Activated naive CD4-positive, alpha-beta T cell treated with anti-CD3 and anti-CD28 coated beads, Interleukin-2, amount 10 ng/mL, durations not matched to agents 7 days and 5 days (primary cell): ENCODE measurements at regions not wholly inside any gene's neighbourhood (a gene's known extent, or its start where the extent isn't known, plus 50 kb on each side); places are given as distances from the start of the nearest gene placed in this dataset.
A peak's percentile ranks its signal among the peaks of the same experiment; 100 is the strongest.

Experiments
- CTCF ChIA-PET: fragments of 350-600 bp; sonication (Branson Sonifier 250); formaldehyde crosslinking; loops from one replicate; lab custom pipeline; 2021; ENCODE audit warnings: antibody characterized with exemption; lab: Charles Lee
- DNase-seq: peaks from one replicate; pipeline ENCODE4 v3.0.0-alpha.2; 2020
- H3K27ac Mint-ChIP-seq: one replicate; pipeline ENCODE4 v1.8.0; 2021; ENCODE audit warnings: mild to moderate bottlenecking, moderate library complexity, mixed read lengths
- H3K27me3 Mint-ChIP-seq: one replicate; pipeline ENCODE4 v1.8.0; 2021; ENCODE audit warnings: mild to moderate bottlenecking, mixed read lengths
- H3K36me3 Mint-ChIP-seq: one replicate; pipeline ENCODE4 v1.8.0; 2021; ENCODE audit warnings: mixed read lengths
- H3K4me1 Mint-ChIP-seq: one replicate; pipeline ENCODE4 v1.8.0; 2021; ENCODE audit warnings: mixed read lengths
- H3K4me3 Mint-ChIP-seq: one replicate; pipeline ENCODE4 v1.8.0; 2021; ENCODE audit warnings: mild to moderate bottlenecking, moderate library complexity, mixed read lengths
- H3K9me3 Mint-ChIP-seq: one replicate; pipeline ENCODE4 v1.8.0; 2021; ENCODE audit warnings: mixed read lengths

GRCh38 chr3:99373088-99373845 lies 265.1 kb upstream of the COL8A1 start:
- no peaks in the 10 kb centered on the region for H3K4me1 Mint-ChIP-seq
- no peak overlapping the region for H3K27ac Mint-ChIP-seq
- H3K4me3 Mint-ChIP-seq = no peak overlapping the region
- H3K27me3 Mint-ChIP-seq = no peaks in the 10 kb centered on the region
- H3K9me3 Mint-ChIP-seq = peaks cover 3% of the 10 kb centered on the region
- no peaks in the 10 kb centered on the region for H3K36me3 Mint-ChIP-seq
- DNase-seq = no peak
- CTCF ChIA-PET = no interaction called here

GRCh38 chr3:99366663-99367429 lies 271.5 kb upstream of the COL8A1 start:
- Mint-ChIP-seq H3K27ac (peak overlapping the region; percentile 16), H3K36me3 (no peaks in the 10 kb centered on the region), H3K9me3 (peaks cover 2% of the 10 kb centered on the region), H3K27me3 (no peaks in the 10 kb centered on the region), H3K4me1 (no peaks in the 10 kb centered on the region), H3K4me3 (no peak overlapping the region)
- CTCF ChIA-PET = no interaction called here
- no peak for DNase-seq

GRCh38 chr3:99365979-99366378 lies 272.4 kb upstream of the COL8A1 start:
- CTCF ChIA-PET = no interaction called here
- peaks cover 2% of the 10 kb centered on the region for H3K9me3 Mint-ChIP-seq

DNA sequence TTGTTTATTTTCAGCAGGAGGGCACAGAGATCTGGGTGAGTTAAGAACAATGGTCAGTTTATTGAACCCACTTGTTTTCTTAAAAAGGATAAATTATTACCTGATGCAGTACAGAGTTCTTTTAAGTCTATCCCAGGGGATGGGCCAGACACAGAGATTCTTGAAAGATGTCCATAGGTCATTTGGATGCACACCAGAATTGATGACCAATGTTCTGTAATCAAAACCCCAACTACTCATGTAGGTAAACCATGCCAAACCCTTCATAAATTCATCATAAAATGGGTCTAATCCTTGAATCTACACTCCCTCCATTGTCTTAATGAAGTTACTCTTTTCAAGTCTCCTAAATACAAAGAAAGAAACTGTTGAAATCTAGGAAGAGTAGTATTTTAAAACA lies 273.0 kb upstream of the COL8A1 start:
- Mint-ChIP-seq H3K9me3 (peaks cover 2% of the 10 kb centered on the region), H3K27me3 (no peaks in the 10 kb centered on the region), H3K4me1 (no peaks in the 10 kb centered on the region), H3K27ac (no peak overlapping the region), H3K4me3 (no peak overlapping the region), H3K36me3 (no peaks in the 10 kb centered on the region)
- no peak for DNase-seq
- CTCF ChIA-PET = no interaction called here

More at GRCh38 chr3:99365979-99366378, 272.4 kb upstream of the COL8A1 start:
- DNase-seq = no peak
- H3K4me1 Mint-ChIP-seq = no peaks in the 10 kb centered on the region
- H3K27me3 Mint-ChIP-seq = no peaks in the 10 kb centered on the region
- no peak overlapping the region for H3K27ac Mint-ChIP-seq
- H3K36me3 Mint-ChIP-seq = no peaks in the 10 kb centered on the region
- H3K4me3 Mint-ChIP-seq = no peak overlapping the region

DNA sequence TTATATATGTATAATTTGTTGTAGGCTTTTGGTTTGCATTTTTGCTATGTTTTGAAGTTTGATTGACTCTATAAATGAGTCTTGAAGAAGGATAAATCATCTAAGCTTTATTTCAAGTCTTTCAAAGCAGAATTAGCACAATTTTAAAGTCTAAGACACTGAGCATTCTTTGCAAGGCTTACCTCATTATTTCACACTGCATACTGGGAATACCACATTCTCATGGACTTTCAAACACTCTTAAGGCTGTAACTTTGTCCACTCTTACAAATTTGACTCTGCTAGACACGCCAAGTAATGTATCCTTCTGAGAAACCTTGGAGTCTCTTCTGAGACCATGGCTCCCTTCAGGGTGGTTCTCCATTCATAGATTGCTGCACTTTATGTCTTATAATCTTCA lies 281.3 kb upstream of the COL8A1 start:
- no peaks in the 10 kb centered on the region for H3K4me1 Mint-ChIP-seq
- no peak overlapping the region for H3K27ac Mint-ChIP-seq
- H3K4me3 Mint-ChIP-seq = no peak overlapping the region
- CTCF ChIA-PET = no interaction called here
- H3K9me3 Mint-ChIP-seq = no peaks in the 10 kb centered on the region
- no peaks in the 10 kb centered on the region for H3K36me3 Mint-ChIP-seq
- H3K27me3 Mint-ChIP-seq = no peaks in the 10 kb centered on the region
- no peak for DNase-seq

GRCh38 chr3:99356696-99357095 lies 281.7 kb upstream of the COL8A1 start:
- no peaks in the 10 kb centered on the region for H3K27me3 Mint-ChIP-seq
- DNase-seq = no peak
- H3K36me3 Mint-ChIP-seq = no peaks in the 10 kb centered on the region
- H3K27ac Mint-ChIP-seq = no peak overlapping the region
- CTCF ChIA-PET = no interaction called here
- H3K4me1 Mint-ChIP-seq = no peaks in the 10 kb centered on the region
- no peaks in the 10 kb centered on the region for H3K9me3 Mint-ChIP-seq
- no peak overlapping the region for H3K4me3 Mint-ChIP-seq

DNA sequence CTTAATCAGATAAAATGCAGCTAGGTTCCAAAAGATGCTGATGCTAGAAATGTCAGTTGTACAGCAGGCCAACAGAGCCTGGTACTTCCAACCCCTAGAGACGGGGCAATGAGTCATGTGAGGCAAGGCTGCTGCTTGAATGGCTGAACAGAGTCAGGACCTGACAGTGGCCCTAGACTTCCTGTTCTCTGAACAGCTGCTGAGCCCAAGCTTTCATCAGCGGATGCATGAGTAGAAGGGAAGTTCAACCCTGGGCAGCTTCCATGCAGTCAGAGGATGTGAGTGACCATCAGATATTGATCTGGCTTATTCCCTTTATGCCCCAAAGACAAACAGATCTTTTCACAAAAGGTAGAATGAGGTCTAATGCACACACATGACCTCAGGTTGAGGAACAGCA lies 282.9 kb upstream of the COL8A1 start:
- DNase-seq = no peak
- CTCF ChIA-PET = no interaction called here
- Mint-ChIP-seq H3K4me1 (no peaks in the 10 kb centered on the region), H3K9me3 (no peaks in the 10 kb centered on the region), H3K27ac (no peak overlapping the region), H3K4me3 (no peak overlapping the region), H3K27me3 (no peaks in the 10 kb centered on the region), H3K36me3 (no peaks in the 10 kb centered on the region)

GRCh38 chr3:99352811-99353210 lies 285.6 kb upstream of the COL8A1 start:
- Mint-ChIP-seq H3K4me1 (no peaks in the 10 kb centered on the region), H3K27ac (no peak overlapping the region), H3K9me3 (peaks cover 1% of the 10 kb centered on the region), H3K4me3 (no peak overlapping the region), H3K27me3 (no peaks in the 10 kb centered on the region), H3K36me3 (no peaks in the 10 kb centered on the region)
- DNase-seq = no peak
- CTCF ChIA-PET = no interaction called here

DNA sequence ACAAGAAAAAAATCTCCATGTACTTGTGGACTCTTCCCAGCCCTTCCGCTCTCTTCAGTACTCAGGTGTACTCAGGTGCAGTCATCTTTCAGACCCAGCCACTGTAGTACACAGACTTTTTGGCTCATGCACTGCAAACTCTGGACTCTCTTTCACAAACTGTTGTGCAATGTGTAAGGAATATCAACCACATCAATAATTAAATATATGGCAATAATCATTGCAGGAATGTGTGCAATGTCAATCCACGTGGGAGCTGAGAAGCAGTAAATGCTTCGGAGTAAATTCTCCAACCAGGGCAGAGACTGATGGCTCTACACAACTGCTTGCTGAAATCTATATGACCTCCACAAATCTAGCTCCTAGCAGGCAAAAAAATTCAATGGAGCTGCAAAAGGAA lies 287.3 kb upstream of the COL8A1 start:
- peaks cover 1% of the 10 kb centered on the region for H3K9me3 Mint-ChIP-seq
- H3K27me3 Mint-ChIP-seq = no peaks in the 10 kb centered on the region
- CTCF ChIA-PET = no interaction called here
- no peak overlapping the region for H3K4me3 Mint-ChIP-seq
- no peak overlapping the region for H3K27ac Mint-ChIP-seq
- H3K4me1 Mint-ChIP-seq = no peaks in the 10 kb centered on the region
- no peak for DNase-seq
- H3K36me3 Mint-ChIP-seq = no peaks in the 10 kb centered on the region

DNA sequence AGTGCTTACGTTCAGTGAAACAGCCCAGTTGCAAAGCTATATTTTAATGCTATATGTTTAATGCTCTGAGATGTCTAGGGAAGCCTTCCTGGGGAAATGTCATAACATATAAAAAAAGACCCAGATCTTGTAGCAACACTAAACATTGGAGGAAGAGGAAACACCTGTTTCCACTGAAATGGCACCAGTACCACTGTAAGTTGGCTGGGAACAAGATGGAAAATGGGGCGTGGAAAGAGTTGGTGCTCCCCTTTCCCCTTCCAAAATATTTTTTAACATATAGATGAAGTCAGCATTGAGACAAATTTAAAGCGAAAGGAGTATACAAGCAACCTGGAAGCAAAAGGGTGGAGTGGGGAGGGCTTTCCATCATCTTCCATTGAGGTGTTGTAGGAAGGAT lies 289.9 kb upstream of the COL8A1 start:
- no peak overlapping the region for H3K4me3 Mint-ChIP-seq
- H3K36me3 Mint-ChIP-seq = no peaks in the 10 kb centered on the region
- DNase-seq = no peak
- H3K4me1 Mint-ChIP-seq = no peaks in the 10 kb centered on the region
- CTCF ChIA-PET = interaction anchor here (0.7 kb wide), 1 partner anchor 98 kb away, joined by 3 read pairs; no protein-coding TSS in a partner anchor
- H3K27ac Mint-ChIP-seq = no peak overlapping the region
- peaks cover 1% of the 10 kb centered on the region for H3K9me3 Mint-ChIP-seq
- H3K27me3 Mint-ChIP-seq = no peaks in the 10 kb centered on the region

DNA sequence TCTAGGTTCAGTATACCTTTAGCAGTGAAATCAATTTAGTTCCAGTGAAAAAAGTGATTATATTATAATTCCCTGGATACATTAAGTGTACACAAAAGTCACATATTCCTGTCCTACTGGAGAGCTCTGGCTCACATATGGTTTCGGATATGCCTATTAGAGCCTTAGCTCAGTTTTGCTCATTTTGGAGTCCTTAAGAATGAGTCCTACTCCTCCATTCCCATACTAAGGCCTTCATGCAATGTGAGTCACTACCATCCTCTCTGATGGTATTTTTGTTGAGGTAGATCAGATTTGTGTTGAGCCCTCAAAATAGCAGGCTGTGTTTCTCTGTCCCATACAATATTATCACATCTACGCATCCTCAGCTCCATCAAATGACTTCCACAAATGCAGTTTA lies 294.2 kb upstream of the COL8A1 start:
- DNase-seq = no peak
- CTCF ChIA-PET = interaction anchor here (0.7 to 1.2 kb wide), 2 partner anchors 8 to 185 kb away, joined by 3 read pairs; no protein-coding TSS in a partner anchor
- H3K9me3 Mint-ChIP-seq = no peaks in the 10 kb centered on the region

GRCh38 chr3:99342383-99342782 lies 296.0 kb upstream of the COL8A1 start:
- H3K27ac Mint-ChIP-seq = no peak overlapping the region
- CTCF ChIA-PET = no interaction called here
- H3K27me3 Mint-ChIP-seq = no peaks in the 10 kb centered on the region

More for the DNA sequence above, 294.2 kb upstream of the COL8A1 start:
- no peak overlapping the region for H3K27ac Mint-ChIP-seq
- H3K4me1 Mint-ChIP-seq = no peaks in the 10 kb centered on the region
- H3K4me3 Mint-ChIP-seq = no peak overlapping the region
- no peaks in the 10 kb centered on the region for H3K27me3 Mint-ChIP-seq
- no peaks in the 10 kb centered on the region for H3K36me3 Mint-ChIP-seq

DNA sequence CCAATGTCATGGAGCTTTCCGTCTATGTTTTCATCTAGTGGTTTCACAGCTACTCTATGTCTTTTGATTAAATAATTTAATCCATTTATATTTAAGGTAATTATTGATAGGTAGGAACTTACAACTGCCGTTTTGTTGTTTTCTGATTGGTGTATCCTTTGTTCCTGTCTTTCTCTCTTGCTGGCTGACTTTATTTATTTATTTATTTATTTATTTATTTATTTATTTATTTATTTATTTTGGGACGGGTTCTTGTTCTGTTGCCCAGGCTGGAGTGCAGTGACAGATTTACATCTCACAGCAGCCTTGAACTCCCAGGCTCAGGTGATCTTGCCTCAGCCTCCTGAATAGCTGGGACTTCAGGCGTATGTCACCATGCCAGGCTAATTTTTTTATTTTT lies 299.2 kb upstream of the COL8A1 start:
- H3K27me3 Mint-ChIP-seq = no peaks in the 10 kb centered on the region
- H3K27ac Mint-ChIP-seq = no peak overlapping the region
- CTCF ChIA-PET = no interaction called here
- no peak for DNase-seq
- no peak overlapping the region for H3K4me3 Mint-ChIP-seq
- no peaks in the 10 kb centered on the region for H3K36me3 Mint-ChIP-seq
- H3K4me1 Mint-ChIP-seq = no peaks in the 10 kb centered on the region
- no peaks in the 10 kb centered on the region for H3K9me3 Mint-ChIP-seq

More at GRCh38 chr3:99342383-99342782, 296.0 kb upstream of the COL8A1 start:
- no peak for DNase-seq
- Mint-ChIP-seq H3K36me3 (no peaks in the 10 kb centered on the region), H3K9me3 (no peaks in the 10 kb centered on the region), H3K4me1 (no peaks in the 10 kb centered on the region), H3K4me3 (no peak overlapping the region)

DNA sequence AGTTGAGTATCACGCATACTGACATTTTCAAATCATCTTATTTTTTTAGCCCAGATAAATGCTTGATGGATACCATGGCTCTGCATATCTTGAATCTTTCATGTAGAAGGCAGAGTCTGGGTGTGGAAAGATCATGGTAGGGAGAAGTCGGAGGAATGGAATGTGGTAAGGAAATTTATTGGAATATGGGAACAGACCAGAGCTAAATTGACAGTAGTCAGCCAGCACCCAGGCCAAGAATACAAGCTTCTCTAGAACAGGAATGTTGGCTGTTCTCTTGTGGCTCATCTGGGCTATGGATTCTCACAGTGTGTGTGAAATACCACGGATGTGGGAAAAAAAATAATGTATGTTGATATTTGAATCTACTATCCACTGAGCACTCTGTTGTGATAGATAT lies 305.7 kb upstream of the COL8A1 start:
- Mint-ChIP-seq H3K36me3 (no peaks in the 10 kb centered on the region), H3K4me1 (no peaks in the 10 kb centered on the region), H3K9me3 (no peaks in the 10 kb centered on the region), H3K27ac (no peak overlapping the region), H3K27me3 (no peaks in the 10 kb centered on the region), H3K4me3 (no peak overlapping the region)
- no peak for DNase-seq
- CTCF ChIA-PET = no interaction called here

DNA sequence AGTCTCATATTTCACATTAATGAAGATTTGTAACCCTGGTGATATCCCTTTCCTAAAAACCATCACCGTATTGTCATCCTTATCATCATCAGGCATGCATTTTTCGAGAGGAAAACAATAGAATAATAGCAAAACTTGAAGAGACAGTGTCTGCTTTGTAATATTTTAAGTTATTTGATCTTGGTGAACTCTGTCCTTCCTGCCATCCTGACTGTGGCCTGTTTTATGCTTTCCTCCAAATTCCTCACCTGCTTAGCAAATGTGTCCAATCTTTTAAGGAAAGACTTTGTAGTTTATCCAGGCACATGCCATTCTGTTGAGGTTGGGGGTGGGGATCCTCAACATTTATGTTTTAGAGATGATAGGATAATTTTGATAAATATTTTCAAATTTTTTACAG lies 306.1 kb upstream of the COL8A1 start:
- no peaks in the 10 kb centered on the region for H3K36me3 Mint-ChIP-seq
- H3K27ac Mint-ChIP-seq = no peak overlapping the region
- no peak for DNase-seq
- no peaks in the 10 kb centered on the region for H3K9me3 Mint-ChIP-seq
- H3K4me1 Mint-ChIP-seq = no peaks in the 10 kb centered on the region
- no peaks in the 10 kb centered on the region for H3K27me3 Mint-ChIP-seq
- no peak overlapping the region for H3K4me3 Mint-ChIP-seq
- CTCF ChIA-PET = no interaction called here
